ENCODE measurements at regions not wholly inside any gene's neighbourhood (a gene's known extent, or its start where the extent isn't known, plus 50 kb on each side); places are given as distances from the start of the nearest gene placed in this dataset.
A peak's percentile ranks its signal among the peaks of the same experiment; 100 is the strongest.

DNA sequence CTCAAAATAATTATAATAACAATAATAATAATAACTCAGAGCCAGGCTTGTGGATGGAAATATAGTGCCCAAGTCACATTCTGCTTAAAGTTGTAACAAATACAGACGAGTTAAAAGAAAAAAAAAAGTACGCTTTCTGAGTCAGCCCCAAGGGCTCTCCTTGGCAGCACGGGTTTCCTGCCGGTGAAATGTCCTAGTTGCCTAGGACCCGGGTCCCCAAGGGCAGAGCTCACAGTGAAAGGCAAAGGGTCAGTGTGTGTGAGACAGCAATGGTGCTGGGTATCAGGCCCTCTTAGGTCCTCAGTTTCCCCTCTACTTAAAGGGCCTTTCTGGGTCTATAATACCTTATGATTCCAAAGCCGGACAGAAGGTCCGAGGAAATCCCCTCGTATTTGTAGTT, 96.3 kb upstream of the CLMN start:
- TF ChIP-seq ZNF70 (CRISPR knock-in tag; IDR thresholded peaks at IDR 0.05) (no peak), ZFP30 (CRISPR knock-in tag; IDR thresholded peaks at IDR 0.05) (no peak), ZFP3 (CRISPR knock-in tag; IDR thresholded peaks at IDR 0.05) (no peak), TCF4 (CRISPR knock-in tag; IDR thresholded peaks at IDR 0.05; ENCODE audit: borderline replicate concordance) (no peak), ESRRG (CRISPR knock-in tag; IDR thresholded peaks at IDR 0.05) (no peak), OSR1 (CRISPR knock-in tag; IDR thresholded peaks at IDR 0.05) (no peak)
- TF ChIP-seq, protein P1, sequence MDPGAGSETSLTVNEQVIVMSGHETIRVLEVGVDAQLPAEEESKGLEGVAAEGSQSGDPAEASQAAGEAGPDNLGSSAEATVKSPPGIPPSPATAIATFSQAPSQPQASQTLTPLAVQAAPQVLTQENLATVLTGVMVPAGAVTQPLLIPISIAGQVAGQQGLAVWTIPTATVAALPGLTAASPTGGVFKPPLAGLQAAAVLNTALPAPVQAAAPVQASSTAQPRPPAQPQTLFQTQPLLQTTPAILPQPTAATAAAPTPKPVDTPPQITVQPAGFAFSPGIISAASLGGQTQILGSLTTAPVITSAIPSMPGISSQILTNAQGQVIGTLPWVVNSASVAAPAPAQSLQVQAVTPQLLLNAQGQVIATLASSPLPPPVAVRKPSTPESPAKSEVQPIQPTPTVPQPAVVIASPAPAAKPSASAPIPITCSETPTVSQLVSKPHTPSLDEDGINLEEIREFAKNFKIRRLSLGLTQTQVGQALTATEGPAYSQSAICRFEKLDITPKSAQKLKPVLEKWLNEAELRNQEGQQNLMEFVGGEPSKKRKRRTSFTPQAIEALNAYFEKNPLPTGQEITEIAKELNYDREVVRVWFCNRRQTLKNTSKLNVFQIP (CRISPR knock-in tag; IDR thresholded peaks at IDR 0.05; ENCODE audit: borderline replicate concordance, low read depth) = no peak
- TF ChIP-seq, protein P2, sequence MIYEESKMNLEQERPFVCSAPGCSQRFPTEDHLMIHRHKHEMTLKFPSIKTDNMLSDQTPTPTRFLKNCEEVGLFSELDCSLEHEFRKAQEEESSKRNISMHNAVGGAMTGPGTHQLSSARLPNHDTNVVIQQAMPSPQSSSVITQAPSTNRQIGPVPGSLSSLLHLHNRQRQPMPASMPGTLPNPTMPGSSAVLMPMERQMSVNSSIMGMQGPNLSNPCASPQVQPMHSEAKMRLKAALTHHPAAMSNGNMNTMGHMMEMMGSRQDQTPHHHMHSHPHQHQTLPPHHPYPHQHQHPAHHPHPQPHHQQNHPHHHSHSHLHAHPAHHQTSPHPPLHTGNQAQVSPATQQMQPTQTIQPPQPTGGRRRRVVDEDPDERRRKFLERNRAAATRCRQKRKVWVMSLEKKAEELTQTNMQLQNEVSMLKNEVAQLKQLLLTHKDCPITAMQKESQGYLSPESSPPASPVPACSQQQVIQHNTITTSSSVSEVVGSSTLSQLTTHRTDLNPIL (CRISPR knock-in tag; IDR thresholded peaks at IDR 0.05; ENCODE audit: low read depth) = no peak
- ATAC-seq = no peak

DNA sequence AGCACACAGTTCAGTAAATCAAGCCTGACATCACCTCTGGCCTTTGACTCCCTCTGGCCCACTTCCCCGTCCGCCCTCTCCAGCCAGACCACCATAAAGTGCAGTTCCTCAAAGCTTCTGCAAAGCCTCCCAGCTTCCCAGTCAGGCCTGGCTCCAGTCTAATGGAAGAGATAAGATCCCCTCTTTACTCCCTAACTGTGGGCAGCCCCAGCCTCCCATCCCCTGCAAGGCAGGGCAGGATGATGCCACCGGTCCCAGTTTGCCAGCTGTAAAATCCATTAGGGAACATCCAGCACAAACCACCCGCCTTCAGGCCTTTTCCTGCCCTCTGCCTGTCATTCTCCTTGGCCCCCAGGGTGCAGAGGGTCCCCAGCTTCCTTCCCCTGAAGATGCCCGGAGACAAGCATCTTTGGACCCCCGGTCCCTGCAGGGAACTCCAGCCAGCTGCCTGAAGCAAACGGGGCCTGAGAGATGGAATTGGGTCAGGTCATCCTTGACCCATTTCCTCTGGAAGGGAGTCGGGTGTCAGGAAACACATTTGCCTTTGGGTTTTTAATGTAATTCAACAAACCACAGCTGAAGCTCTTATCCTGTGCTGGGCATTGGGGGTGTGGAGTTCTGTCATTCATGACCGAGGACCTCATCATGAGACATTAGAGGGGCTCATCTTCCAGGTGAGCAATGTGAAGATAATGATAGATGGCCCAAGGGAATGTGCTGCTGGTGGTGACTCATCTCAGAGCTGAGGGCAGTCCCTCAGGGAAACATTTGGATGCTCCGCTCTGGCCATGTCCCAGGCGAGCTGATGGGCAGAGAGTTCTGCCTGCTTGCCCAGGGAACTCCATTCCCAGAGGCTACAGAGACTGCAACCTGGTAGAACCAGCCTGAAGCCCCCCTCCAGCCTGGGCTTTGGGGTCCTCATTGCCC, 93.8 kb upstream of the CLMN start:
- ATAC-seq = peak; percentile 59
- TF ChIP-seq ZNF70 (CRISPR knock-in tag; IDR thresholded peaks at IDR 0.05) = peak; percentile 63
- TF ChIP-seq, protein P3, sequence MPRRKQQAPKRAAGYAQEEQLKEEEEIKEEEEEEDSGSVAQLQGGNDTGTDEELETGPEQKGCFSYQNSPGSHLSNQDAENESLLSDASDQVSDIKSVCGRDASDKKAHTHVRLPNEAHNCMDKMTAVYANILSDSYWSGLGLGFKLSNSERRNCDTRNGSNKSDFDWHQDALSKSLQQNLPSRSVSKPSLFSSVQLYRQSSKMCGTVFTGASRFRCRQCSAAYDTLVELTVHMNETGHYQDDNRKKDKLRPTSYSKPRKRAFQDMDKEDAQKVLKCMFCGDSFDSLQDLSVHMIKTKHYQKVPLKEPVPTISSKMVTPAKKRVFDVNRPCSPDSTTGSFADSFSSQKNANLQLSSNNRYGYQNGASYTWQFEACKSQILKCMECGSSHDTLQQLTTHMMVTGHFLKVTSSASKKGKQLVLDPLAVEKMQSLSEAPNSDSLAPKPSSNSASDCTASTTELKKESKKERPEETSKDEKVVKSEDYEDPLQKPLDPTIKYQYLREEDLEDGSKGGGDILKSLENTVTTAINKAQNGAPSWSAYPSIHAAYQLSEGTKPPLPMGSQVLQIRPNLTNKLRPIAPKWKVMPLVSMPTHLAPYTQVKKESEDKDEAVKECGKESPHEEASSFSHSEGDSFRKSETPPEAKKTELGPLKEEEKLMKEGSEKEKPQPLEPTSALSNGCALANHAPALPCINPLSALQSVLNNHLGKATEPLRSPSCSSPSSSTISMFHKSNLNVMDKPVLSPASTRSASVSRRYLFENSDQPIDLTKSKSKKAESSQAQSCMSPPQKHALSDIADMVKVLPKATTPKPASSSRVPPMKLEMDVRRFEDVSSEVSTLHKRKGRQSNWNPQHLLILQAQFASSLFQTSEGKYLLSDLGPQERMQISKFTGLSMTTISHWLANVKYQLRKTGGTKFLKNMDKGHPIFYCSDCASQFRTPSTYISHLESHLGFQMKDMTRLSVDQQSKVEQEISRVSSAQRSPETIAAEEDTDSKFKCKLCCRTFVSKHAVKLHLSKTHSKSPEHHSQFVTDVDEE (CRISPR knock-in tag; IDR thresholded peaks at IDR 0.05) = peak; percentile 88
- peak; percentile 61; the same call in 1 of the 2 replicates for TF ChIP-seq TCF4 (CRISPR knock-in tag; IDR thresholded peaks at IDR 0.05; ENCODE audit: borderline replicate concordance)
- TF ChIP-seq, protein P1 (CRISPR knock-in tag; IDR thresholded peaks at IDR 0.05; ENCODE audit: borderline replicate concordance, low read depth) = no peak

DNA sequence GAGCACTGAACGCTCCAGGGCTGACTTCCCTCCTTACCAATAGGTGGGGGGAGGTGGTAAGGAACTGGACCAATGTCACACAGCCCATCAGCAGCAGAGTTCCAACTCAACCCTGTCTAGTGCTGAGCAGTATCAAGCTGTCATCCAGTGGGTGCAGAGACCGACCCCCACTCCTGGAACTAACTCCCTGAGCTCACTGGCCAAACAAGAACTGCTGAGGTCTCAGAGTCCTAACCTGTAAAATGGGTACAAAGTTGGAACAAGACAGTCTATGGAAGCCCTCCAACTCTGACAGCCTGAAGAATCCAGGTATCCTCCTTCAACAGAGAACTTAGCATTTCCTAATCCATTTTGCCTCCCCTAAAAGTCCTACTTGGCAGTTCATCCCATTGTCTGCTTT, 91.1 kb upstream of the CLMN start:
- ATAC-seq = no peak
- TF ChIP-seq ZNF70 (CRISPR knock-in tag; IDR thresholded peaks at IDR 0.05) (no peak), ZFP30 (CRISPR knock-in tag; IDR thresholded peaks at IDR 0.05) (no peak), PPARA (CRISPR knock-in tag; IDR thresholded peaks at IDR 0.05; ENCODE audit: borderline replicate concordance) (no peak), TCF4 (CRISPR knock-in tag; IDR thresholded peaks at IDR 0.05; ENCODE audit: borderline replicate concordance) (no peak), ZFP3 (CRISPR knock-in tag; IDR thresholded peaks at IDR 0.05) (no peak), ZNF8 (CRISPR knock-in tag; IDR thresholded peaks at IDR 0.05) (no peak), TOX (CRISPR knock-in tag; IDR thresholded peaks at IDR 0.05; ENCODE audit: borderline replicate concordance) (no peak), BACH2 (CRISPR knock-in tag; IDR thresholded peaks at IDR 0.05; ENCODE audit: borderline replicate concordance) (no peak), ZC3H10 (CRISPR knock-in tag; IDR thresholded peaks at IDR 0.05) (no peak), ESRRG (CRISPR knock-in tag; IDR thresholded peaks at IDR 0.05) (no peak), OSR1 (CRISPR knock-in tag; IDR thresholded peaks at IDR 0.05) (no peak)
- TF ChIP-seq, protein P3 (CRISPR knock-in tag; IDR thresholded peaks at IDR 0.05) = no peak
- TF ChIP-seq, protein P2 (CRISPR knock-in tag; IDR thresholded peaks at IDR 0.05; ENCODE audit: low read depth) = no peak
- TF ChIP-seq, protein P4, sequence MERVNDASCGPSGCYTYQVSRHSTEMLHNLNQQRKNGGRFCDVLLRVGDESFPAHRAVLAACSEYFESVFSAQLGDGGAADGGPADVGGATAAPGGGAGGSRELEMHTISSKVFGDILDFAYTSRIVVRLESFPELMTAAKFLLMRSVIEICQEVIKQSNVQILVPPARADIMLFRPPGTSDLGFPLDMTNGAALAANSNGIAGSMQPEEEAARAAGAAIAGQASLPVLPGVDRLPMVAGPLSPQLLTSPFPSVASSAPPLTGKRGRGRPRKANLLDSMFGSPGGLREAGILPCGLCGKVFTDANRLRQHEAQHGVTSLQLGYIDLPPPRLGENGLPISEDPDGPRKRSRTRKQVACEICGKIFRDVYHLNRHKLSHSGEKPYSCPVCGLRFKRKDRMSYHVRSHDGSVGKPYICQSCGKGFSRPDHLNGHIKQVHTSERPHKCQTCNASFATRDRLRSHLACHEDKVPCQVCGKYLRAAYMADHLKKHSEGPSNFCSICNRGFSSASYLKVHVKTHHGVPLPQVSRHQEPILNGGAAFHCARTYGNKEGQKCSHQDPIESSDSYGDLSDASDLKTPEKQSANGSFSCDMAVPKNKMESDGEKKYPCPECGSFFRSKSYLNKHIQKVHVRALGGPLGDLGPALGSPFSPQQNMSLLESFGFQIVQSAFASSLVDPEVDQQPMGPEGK (CRISPR knock-in tag; IDR thresholded peaks at IDR 0.05; ENCODE audit: borderline replicate concordance) = no peak
